H9 (cell line): ENCODE measurements at regions not wholly inside any gene's neighbourhood (a gene's known extent, or its start where the extent isn't known, plus 50 kb on each side); places are given as distances from the start of the nearest gene placed in this dataset.

Experiments used
- DNase-seq: peaks from one replicate; pipeline ENCODE4 v3.0.0-alpha.2; 2017
- H2AFZ ChIP-seq: one replicate; pipeline ENCODE4 v1.6.1; 2013; ENCODE audit warnings: mild to moderate bottlenecking, low read length, control low read depth, moderate library complexity
- H2AK5ac ChIP-seq: 2 replicates; pipeline ENCODE4 v1.6.1; 2013; ENCODE audit warnings: low read length, control low read depth, mixed read lengths; ENCODE audit not compliant: insufficient read length
- H2BK120ac ChIP-seq: one replicate; pipeline ENCODE4 v1.6.1; 2013; ENCODE audit warnings: low read depth, mild to moderate bottlenecking, low read length, control low read depth, inconsistent platforms; ENCODE audit not compliant: poor library complexity, severe bottlenecking
- H2BK12ac ChIP-seq: 2 replicates; pipeline ENCODE4 v1.6.1; 2013; ENCODE audit warnings: low read length, control low read depth, mixed read lengths, low read depth; ENCODE audit not compliant: insufficient read length
- H2BK15ac ChIP-seq: 2 replicates; pipeline ENCODE4 v1.6.1; 2013; ENCODE audit warnings: low read depth, low read length, control low read depth
- H2BK20ac ChIP-seq: one replicate; pipeline ENCODE4 v1.6.1; 2013; ENCODE audit warnings: low read depth, mild to moderate bottlenecking, low read length, control low read depth, inconsistent platforms; ENCODE audit not compliant: poor library complexity, severe bottlenecking
- H2BK5ac ChIP-seq: 2 replicates; pipeline ENCODE4 v1.6.1; 2013; ENCODE audit warnings: low read length, control low read depth, mixed read lengths; ENCODE audit not compliant: insufficient read length
- H3K14ac ChIP-seq: 2 replicates; pipeline ENCODE4 v1.6.1; 2013; ENCODE audit warnings: low read length, control low read depth; ENCODE audit not compliant: insufficient read depth
- H3K18ac ChIP-seq: 2 replicates; pipeline ENCODE4 v1.6.1; 2013; ENCODE audit warnings: low read depth, mild to moderate bottlenecking, mixed read lengths, low read length, control low read depth; ENCODE audit not compliant: insufficient read length
- H3K23ac ChIP-seq: 2 replicates; pipeline ENCODE4 v1.6.1; 2013; ENCODE audit warnings: low read length, control low read depth, mixed read lengths, low read depth; ENCODE audit not compliant: insufficient read length
- H3K23me2 ChIP-seq: 2 replicates; pipeline ENCODE4 v1.6.1; 2013; ENCODE audit warnings: low read depth, mild to moderate bottlenecking, mixed read lengths, low read length, control low read depth; ENCODE audit not compliant: insufficient read length, poor library complexity, severe bottlenecking
- H3K27ac ChIP-seq: 2 replicates; pipeline ENCODE4 v1.5.1; 2013; ENCODE audit warnings: low read length, control low read depth, mixed read lengths, low read depth; ENCODE audit not compliant: insufficient read length
- H3K27me3 ChIP-seq: 2 replicates; pipeline ENCODE4 v1.6.1; 2013; ENCODE audit warnings: low read length, control low read depth, inconsistent platforms; ENCODE audit not compliant: insufficient read depth
- H3K4ac ChIP-seq: 2 replicates; pipeline ENCODE4 v1.6.1; 2013; ENCODE audit warnings: low read depth, mild to moderate bottlenecking, control low read depth, inconsistent platforms, low read length, moderate library complexity
- H3K4me1 ChIP-seq: 2 replicates; pipeline ENCODE4 v1.6.1; 2013; ENCODE audit warnings: low read length, control low read depth, inconsistent platforms; ENCODE audit not compliant: insufficient read depth
- H3K4me2 ChIP-seq: 2 replicates; pipeline ENCODE4 v1.6.1; 2013; ENCODE audit warnings: low read length, control low read depth, mixed read lengths; ENCODE audit not compliant: insufficient read length, insufficient read depth
- H3K56ac ChIP-seq: 2 replicates; pipeline ENCODE4 v1.6.1; 2013; ENCODE audit warnings: low read depth, mild to moderate bottlenecking, mixed read lengths, low read length, control low read depth; ENCODE audit not compliant: insufficient read length
- H3K79me1 ChIP-seq: 2 replicates; pipeline ENCODE4 v1.6.1; 2013; ENCODE audit warnings: low read depth, mild to moderate bottlenecking, moderate library complexity, low read length, control low read depth, inconsistent platforms; ENCODE audit not compliant: insufficient read depth, poor library complexity, severe bottlenecking
- H3K79me2 ChIP-seq: 2 replicates; pipeline ENCODE4 v1.6.1; 2013; ENCODE audit warnings: low read length, control low read depth, inconsistent platforms; ENCODE audit not compliant: insufficient read depth
- H3K9ac ChIP-seq: 2 replicates; pipeline ENCODE4 v1.6.1; 2013; ENCODE audit warnings: low read length, control low read depth, mixed read lengths; ENCODE audit not compliant: insufficient read length; ENCODE audit errors: extremely low read depth
- H3K9me3 ChIP-seq: one replicate; pipeline ENCODE4 v1.6.1; 2013; ENCODE audit warnings: low read depth, low read length, inconsistent platforms; ENCODE audit not compliant: control insufficient read depth
- H3T11ph ChIP-seq: one replicate; pipeline ENCODE4 v1.6.1; 2013; ENCODE audit warnings: mild to moderate bottlenecking, low read length, control low read depth, inconsistent platforms
- H4K20me1 ChIP-seq: one replicate; pipeline ENCODE4 v1.6.1; 2013; ENCODE audit not compliant: control insufficient read depth, insufficient read length, insufficient read depth
- H4K5ac ChIP-seq: 2 replicates; pipeline ENCODE4 v1.6.1; 2013; ENCODE audit warnings: low read depth, mild to moderate bottlenecking, mixed read lengths, low read length, control low read depth; ENCODE audit not compliant: insufficient read length
- H4K8ac ChIP-seq: replicated peaks from 2 replicates; pipeline ENCODE4 v1.6.1; 2013; ENCODE audit warnings: low read length, control low read depth, mixed read lengths, low read depth; ENCODE audit not compliant: insufficient read length
- H4K91ac ChIP-seq: 2 replicates; pipeline ENCODE4 v1.6.1; 2013; ENCODE audit warnings: low read depth, mild to moderate bottlenecking, moderate library complexity, mixed read lengths, low read length, control low read depth; ENCODE audit not compliant: insufficient read length
- H3K27ac Mint-ChIP-seq, 3 experiments: 2 replicates in 2 of 3; 3 replicates in 1 of 3; pipeline ENCODE4 v1.8.0; 2020 to 2021; ENCODE audit warnings: mixed read lengths in 3 of 3, mild to moderate bottlenecking in 1 of 3, moderate library complexity in 1 of 3
- H3K27me3 Mint-ChIP-seq: 2 replicates; pipeline ENCODE4 v1.8.0; 2021; ENCODE audit warnings: low read depth, mild to moderate bottlenecking, moderate library complexity, mixed read lengths
- H3K36me3 Mint-ChIP-seq, 3 experiments: 2 replicates in 2 of 3; 3 replicates in 1 of 3; pipeline ENCODE4 v1.8.0; 2020 to 2021; ENCODE audit warnings: low read depth in 3 of 3, mixed read lengths in 3 of 3; ENCODE audit not compliant: insufficient read depth in 1 of 3
- H3K4me1 Mint-ChIP-seq, 2 experiments: 2 replicates each; pipeline ENCODE4 v1.8.0; 2020; ENCODE audit warnings: mixed read lengths in 2 of 2
- H3K4me3 Mint-ChIP-seq, 2 experiments: 2 replicates in 1 of 2; 3 replicates in 1 of 2; pipeline ENCODE4 v1.8.0; 2020 to 2021; ENCODE audit warnings: mild to moderate bottlenecking in 2 of 2, mixed read lengths in 2 of 2, moderate library complexity in 1 of 2
- H3K9me3 Mint-ChIP-seq, 2 experiments: 2 replicates in 1 of 2; 3 replicates in 1 of 2; pipeline ENCODE4 v1.8.0; 2020; ENCODE audit warnings: mild to moderate bottlenecking in 2 of 2, mixed read lengths in 2 of 2, moderate library complexity in 1 of 2
- CTCF ChIP-seq: fragments of 200-600 bp; sonication (generic); conservative IDR thresholded peaks from 3 replicates; pipeline ENCODE4 v1.8.0; 2021; ENCODE audit warnings: antibody characterized with exemption, mild to moderate bottlenecking
- WGBS: extraction: QIAGEN DNeasy Blood & Tissue Kit; methylation state at CpG from one replicate; pipeline ENCODE4 v1.1.7; 2013; ENCODE audit warnings: missing lambda C conversion rate, low lambda C conversion rate, mixed read lengths; ENCODE audit not compliant: insufficient read length; ENCODE audit errors: extremely low coverage; 5-methylcytosine and 5-hydroxymethylcytosine counted together

- Mint-ChIP-seq H3K27ac (no peak overlapping the region), H3K4me1 (no peaks in the 10 kb centered on the region), H3K27me3 (peaks cover 24% of the 10 kb centered on the region), H3K9me3 (peaks cover 8 to 13% of the 10 kb centered on the region in 2 experiments; a peak in 3 of 5 replicates), H3K4me3 (no peak overlapping the region), H3K36me3 (peaks cover 2 to 8% (median 3%) of the 10 kb centered on the region in 3 experiments; a peak in 2 of 7 replicates)
- Histone ChIP-seq H3K27ac (no peak overlapping the region), H3K4me2 (no peak overlapping the region), H3K23ac (no peak overlapping the region), H4K91ac (no peak overlapping the region), H2BK20ac (no peak overlapping the region), H3K27me3 (no peaks in the 10 kb centered on the region), H3K9ac (no peak overlapping the region), H2BK15ac (no peak overlapping the region), H2BK5ac (no peak overlapping the region), H3K9me3 (no peaks in the 10 kb centered on the region), H2BK12ac (no peak overlapping the region), H2AK5ac (no peak overlapping the region), H4K20me1 (no peaks in the 10 kb centered on the region), H3K4me1 (no peaks in the 10 kb centered on the region), H4K5ac (no peak overlapping the region), H3K4ac (no peak overlapping the region), H3K18ac (no peak overlapping the region), H3K79me2 (no peaks in the 10 kb centered on the region), H2AFZ (no peak overlapping the region), H3K14ac (no peak overlapping the region), H3T11ph (no peak overlapping the region), H2BK120ac (no peak overlapping the region), H4K8ac (no peak overlapping the region), H3K23me2 (no peaks in the 10 kb centered on the region), H3K79me1 (no peaks in the 10 kb centered on the region), H3K56ac (no peak overlapping the region)
- no peak for TF ChIP-seq CTCF
- no peak for DNase-seq
- no CpG with 5 or more reads among the region's 3 CpGs for WGBS
These were observed 115.1 kb upstream of the MVB12B start for GRCh38 chr9:126211441-126212074.
